GM18508 (cell line): ENCODE measurements at regions not wholly inside any gene's neighbourhood (a gene's known extent, or its start where the extent isn't known, plus 50 kb on each side); places are given as distances from the start of the nearest gene placed in this dataset.

Experiments
- ATAC-seq: cut with Tn5 transposase; IDR thresholded peaks from one replicate; pipeline ENCODE4 v1.9.1; 2021; ENCODE audit warnings: moderate number of reproducible peaks; ENCODE audit not compliant: insufficient read depth, unreplicated experiment

DNA sequence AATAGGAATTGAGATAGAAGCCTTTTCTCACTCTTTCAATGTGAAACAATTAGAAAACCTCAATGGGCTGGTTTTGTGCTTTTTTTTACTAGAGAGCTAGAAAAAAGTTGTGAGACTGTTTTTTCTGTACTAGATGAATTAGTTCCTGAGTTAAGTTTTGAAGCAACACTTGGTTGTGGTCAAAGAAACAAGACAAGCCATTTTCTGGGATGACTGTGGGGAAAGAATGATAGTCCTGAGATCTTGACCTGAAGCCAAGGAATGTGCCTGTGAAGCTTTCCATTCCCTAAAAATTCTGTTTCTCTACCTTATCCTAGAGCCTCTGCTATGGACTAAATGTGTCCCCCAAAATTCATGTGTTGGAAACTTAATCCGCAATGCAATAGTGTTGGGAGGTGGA is 157.8 kb upstream of the TLL1 start:
- no peak for ATAC-seq

- ATAC-seq, result no peak
Observed at GRCh38 chr4:165715989-165716388, 157.0 kb upstream of the TLL1 start.

GRCh38 chr4:165716472-165716871 is 156.6 kb upstream of the TLL1 start:
- no peak for ATAC-seq

DNA sequence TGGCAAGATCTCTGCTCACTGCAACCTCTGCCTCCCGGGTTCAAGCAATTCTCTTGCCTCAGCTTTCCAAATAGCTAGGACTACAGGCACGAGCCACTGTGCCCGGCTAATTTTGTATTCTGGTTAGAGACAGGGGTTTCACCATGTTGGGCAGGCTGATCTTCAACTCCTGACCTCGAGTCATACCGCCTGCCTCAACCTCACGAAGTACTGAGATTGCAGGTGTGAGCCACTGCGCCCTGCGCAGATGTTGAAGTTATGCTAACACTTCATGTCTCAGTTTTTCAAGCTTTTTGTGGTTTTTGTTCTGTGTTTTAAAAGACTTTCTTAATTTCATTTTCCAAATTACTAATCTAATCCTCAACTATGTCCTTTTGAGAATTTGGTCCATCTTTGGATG is 154.4 kb upstream of the TLL1 start:
- no peak for ATAC-seq

DNA sequence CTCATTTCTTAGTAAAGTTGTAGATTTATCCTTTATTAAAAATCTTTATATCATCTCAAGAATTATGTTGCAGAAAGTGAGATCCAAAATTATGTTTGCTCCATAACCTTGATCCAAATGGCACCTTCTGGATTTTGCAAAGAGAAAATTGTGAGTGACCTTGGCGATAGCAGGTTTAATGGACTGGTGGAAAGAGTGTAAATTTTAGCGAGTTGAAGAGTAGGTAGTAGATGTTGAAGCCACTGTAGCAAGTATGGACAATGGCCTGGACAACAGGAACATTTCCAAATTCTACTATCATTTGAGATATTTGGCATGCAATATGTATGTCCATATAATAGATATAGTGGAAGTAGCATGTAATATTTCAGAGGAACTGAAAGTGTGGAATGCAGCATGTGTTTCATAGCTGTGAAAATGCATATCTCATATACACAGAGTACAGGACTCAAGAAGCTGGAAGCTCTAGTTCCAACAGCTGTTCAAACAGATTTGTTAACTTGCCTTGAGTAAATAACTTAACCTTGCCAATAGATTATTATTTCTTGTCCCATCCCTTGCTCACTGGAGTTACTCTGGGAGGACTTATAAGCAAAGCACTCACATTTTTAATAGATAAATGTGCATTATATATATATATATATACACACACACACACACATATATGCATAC is 152.5 kb upstream of the TLL1 start:
- no peak for ATAC-seq

DNA sequence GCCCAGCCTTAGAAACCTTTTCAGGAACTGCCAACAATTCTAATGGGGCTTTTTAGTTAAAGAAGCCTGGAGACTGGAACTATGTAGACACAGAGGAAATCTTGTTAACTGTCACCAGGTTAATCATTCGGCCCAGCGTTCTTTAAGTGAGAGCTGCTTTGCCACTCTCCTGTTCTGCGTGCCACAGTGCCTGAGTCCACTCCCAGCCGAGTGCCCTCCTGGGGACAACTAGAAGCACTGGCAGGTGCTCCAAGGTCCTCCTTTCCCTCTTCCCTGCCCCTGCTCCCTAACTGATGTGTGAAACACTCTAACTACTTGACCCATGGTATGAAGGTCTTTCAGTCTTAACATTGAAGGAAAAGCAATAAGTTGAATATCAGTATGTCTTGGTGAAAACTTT is 151.2 kb upstream of the TLL1 start:
- ATAC-seq, result no peak

- ATAC-seq, result no peak
Observed at GRCh38 chr4:165723051-165723795, 149.8 kb upstream of the TLL1 start.

DNA sequence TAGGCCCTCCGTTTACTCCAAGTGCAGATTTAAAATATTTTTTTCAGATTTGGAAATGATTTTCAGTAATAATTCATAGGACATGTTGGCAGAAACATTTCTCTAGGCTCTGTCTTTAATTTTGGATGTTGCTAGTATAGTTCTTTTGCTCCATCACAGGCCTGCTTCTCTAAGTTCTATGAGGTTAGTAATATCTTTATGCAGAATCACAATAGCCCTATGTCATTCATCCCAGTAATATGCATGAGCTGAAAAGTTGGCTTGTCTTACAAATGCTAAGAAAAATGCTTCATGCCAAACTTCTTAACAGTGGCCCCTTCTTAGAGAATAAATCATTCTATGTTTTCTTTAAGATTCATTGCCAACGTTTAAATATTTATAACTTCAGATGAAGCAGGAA is 148.3 kb upstream of the TLL1 start:
- no peak for ATAC-seq

DNA sequence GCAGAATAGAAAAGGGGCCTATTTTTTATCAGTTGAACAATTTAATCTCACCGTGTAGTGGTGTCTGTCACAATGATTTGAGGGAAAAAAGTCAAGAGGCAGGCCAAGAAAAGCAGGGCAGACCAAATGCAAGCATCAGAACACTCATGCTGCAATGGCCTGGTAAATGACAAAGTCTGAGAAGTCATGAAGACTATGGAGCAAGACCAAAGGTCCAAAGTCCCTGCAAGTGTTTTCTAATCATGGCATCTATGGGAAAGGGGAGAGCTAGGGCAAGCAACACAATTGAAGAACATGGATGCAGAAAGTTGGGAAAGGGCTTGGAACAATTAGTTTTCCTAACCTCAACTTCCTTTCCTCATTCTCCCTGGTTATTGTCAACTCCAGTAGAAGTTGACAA is 147.7 kb upstream of the TLL1 start:
- ATAC-seq, result no peak

GRCh38 chr4:165726831-165727230 is 146.2 kb upstream of the TLL1 start:
- ATAC-seq, result no peak

- no peak for ATAC-seq
Observed at GRCh38 chr4:165737309-165737972, 135.6 kb upstream of the TLL1 start.

- ATAC-seq, result peak; percentile 92
Observed at GRCh38 chr4:165738571-165738970, 134.5 kb upstream of the TLL1 start.

DNA sequence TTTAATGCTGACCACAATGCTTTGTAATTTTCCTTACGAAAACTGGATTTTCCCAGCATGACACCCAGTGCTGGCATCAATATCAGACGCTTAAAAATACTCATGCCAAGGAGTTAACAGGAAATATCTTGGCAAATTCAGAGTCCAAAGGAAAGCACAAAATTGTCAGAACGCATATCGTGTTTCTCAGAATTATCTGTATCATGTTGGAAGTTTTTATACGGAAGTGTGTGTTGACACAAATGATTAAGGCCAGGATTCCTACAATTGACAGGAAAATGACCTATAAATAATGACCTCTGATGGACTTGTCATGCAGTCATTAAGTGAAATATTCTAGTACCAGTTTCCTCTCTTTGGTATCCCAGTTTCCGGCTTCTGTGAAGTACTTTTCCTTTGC is 132.1 kb upstream of the TLL1 start:
- ATAC-seq, result no peak

DNA sequence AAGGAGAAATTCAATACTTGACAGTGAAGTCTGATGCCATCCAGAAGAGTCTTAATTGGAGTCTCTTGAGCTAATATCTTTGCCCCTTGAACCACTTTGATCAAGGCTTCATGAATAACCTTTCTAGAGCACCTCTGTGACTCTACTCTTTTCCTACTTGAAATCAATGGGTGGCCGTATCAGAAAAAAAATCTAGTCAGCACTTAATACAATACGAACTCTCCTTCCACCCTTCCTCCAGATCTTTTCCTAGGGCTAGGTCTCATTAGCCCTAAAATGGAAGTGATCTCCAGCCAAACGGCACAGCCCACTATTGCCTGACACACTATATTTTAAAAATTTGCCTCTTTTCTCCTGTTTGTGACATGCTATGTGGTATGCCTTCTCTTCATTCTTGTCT is 129.6 kb upstream of the TLL1 start:
- no peak for ATAC-seq

- no peak for ATAC-seq
Observed at GRCh38 chr4:165744370-165744769, 128.7 kb upstream of the TLL1 start.

DNA sequence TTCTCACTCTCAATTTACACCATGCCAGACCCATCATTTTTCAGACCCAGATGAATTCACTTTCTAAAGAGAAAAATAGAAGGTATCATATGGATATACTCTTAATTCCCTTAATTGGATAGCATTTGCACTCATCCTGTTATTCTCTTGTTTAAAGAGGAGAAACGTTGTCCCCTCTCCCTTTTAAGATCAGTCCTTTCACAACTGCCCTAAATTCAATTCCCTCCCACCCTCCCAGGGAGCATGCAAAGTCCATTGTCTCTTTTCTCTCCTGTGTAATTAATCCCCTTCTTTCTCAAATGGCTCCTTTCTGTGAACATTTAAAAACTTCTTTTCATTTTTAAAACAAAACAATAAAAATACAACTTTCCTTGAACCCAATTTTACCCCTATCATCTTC is 124.7 kb upstream of the TLL1 start:
- ATAC-seq, result no peak

- ATAC-seq, result no peak
Observed at GRCh38 chr4:165751882-165752281, 121.2 kb upstream of the TLL1 start.

GRCh38 chr4:165754664-165755063 is 118.4 kb upstream of the TLL1 start:
- no peak for ATAC-seq

GRCh38 chr4:165756836-165757235 is 116.2 kb upstream of the TLL1 start:
- ATAC-seq, result no peak

DNA sequence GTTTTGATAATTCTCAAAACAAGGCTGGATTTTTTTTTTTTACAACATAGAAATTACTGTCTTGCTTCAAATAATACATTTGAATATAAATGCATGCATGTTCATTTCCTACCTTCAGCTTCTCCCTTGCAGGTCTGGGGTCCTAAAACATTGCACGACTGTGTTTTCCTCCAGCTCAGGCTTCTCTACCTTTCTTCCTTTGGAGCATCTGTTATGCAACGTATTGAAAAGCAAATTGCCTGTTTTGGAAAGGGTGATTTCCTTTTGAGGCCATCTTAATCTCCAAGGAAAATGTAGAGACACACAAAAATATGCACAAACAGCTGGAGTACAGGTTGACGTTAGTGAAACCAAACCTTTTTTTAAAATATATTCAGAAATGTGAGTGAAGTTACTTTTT is 115.6 kb upstream of the TLL1 start:
- no peak for ATAC-seq

GRCh38 chr4:165758086-165758485 is 115.0 kb upstream of the TLL1 start:
- no peak for ATAC-seq

DNA sequence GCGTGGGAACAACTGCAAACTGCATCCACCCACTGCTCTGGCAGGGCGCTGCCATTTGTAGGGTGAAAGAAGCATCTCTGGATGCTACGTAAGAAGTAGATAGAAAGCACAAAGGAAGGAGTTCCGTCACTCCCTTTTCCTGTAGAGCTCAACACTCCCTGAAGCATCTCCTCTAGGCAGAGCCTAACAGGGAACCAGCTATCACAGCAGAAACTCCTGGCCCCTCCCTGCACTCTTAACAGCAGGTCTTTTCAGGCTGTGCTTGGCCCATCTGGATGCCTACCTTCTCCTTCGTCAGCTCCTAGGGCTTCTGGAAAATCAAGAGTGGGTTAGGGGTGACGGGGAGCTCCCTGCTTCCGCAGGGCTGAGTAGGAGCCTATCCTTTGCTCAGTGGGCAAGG is 112.9 kb upstream of the TLL1 start:
- ATAC-seq, result no peak
